NOMO-1 treated with DMSO at 0.1 percent for 48 hours (cell line): ENCODE measurements at regions not wholly inside any gene's neighbourhood (a gene's known extent, or its start where the extent isn't known, plus 50 kb on each side); places are given as distances from the start of the nearest gene placed in this dataset.
"Not testable (repeated sequence)": the region's sequence is repeated elsewhere in the genome, so short reads cannot be mapped to it uniquely, and the experiment has no call there.

Experiments used
- DNase-seq: peaks from one replicate; lab custom pipeline; 2025; ENCODE audit not compliant: unreplicated experiment; lab: John Stamatoyannopoulos, UW

DNA sequence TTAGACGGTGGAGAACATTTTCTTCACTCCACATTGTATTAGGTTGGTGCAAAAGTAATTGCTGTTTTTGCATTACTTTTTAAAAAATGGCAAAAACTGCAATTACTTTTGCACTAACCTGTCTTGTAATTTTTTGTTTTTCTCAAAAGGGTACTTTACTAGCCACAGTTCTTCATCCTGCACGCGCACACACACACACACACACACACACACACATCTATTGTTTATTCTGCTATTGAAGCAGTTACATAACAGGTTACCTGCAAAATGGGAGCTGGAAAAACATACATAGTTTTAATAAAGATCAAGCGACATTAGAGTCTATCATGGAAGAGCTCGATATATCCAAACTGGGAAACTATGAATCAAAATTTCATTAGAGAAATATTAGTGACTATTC lies 235.2 kb downstream of the SIM1 start:
- no peak for DNase-seq

DNA sequence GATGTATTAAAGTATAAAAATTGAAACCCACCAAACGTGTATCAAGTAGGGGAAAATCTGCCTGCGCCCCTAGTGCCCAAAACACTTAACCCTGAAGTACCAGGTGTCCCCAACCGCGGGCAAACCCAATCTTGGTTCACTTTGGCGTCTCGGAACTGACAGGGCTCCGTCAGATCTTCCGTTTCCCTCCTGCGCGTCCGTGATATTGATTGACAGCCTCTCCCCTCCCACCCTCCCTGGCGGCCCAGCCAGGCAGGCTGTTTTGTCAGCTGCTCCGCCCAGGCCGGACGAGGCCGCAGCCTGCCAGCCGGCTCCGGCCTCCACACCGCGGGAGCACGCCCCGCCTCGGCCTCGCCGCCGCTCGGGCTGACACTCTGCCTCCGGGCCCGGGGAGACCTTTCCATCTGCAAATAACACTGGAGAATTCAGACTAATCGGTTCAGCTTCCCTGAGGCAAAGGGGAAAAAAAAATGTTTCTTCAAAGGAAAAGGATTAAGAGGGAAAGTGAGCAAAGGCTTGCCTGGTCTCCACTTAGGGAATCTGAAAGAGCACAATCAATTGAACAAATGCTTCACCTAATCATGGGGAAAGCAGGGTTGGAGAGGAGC lies 234.9 kb upstream of the MCHR2 start:
- peak; percentile 71 for DNase-seq

DNA sequence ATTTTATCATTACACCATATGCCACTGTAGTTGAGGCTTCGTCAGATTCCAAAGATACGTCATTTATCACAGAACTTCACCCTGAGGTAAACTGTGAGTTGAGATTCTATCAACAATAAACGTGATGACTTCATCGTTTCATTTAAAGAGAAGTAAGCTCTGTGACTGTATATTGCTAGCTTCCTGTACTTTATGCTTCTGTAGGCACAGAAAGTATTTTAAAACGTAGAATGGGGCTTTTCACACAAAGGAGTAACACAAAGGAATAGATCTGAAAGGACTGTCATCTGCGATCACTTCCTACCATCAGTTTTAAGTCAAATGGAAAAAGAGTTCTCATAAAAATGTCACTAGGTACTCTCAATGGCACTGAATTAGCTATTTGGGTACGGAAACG lies 234.4 kb upstream of the MCHR2 start:
- DNase-seq = peak; percentile 38

DNA sequence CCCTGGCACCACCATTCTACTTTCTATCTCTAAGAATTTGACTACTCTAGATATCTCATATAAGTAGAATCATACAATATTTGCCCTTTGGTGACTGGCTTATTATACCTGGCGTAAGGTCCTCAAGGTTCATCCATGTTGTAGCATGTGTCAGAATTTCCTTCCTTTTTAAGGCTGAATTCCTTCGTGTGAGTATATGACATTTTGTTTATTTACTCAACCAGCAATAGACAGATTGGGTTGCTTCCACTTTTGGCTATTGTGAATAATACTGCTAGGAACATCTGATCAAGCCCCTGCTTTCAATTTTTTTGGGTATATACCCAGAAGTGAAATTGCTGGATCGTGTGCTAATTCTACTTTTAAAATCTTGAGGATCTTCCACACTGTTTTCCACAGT lies 232.8 kb upstream of the MCHR2 start:
- DNase-seq = no peak

DNA sequence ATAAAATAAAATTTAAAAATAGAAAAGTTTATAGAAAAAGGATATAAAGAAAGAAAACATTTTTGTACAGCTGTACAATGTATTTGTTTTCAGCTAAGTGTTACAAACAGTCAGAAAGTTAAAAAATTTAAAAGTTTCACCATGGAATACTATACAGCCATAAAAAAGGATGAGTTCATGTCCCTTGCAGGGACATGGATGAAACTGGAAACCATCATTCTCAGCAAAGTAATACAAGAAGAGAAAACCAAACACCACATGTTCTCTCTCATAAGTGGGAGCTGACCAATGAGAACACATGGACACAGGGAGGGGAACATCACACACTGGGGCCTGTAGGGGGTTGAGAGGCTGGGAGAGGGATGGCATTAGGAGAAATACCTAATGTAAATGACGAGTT lies 229.9 kb upstream of the MCHR2 start:
- DNase-seq = not testable (repeated sequence)

DNA sequence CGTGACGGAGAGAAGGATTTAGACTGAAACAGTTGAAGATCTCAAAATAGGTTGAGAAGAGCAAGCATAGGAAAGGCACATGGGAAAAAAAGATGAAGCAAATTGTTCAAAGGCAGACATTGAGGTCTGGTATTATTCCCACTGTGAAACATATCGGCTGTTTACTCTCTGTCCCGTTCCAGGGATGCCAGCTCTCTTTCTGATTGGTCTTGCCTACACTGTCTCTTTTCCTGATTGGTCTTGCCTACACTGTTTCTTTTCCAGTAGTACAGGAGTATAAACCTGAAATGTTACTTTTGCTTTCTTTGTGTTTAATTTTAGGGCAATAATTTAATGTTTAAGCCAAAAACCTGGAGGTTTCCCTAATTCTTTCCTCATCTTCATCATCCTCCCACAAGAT lies 226.5 kb upstream of the MCHR2 start:
- no peak for DNase-seq

DNA sequence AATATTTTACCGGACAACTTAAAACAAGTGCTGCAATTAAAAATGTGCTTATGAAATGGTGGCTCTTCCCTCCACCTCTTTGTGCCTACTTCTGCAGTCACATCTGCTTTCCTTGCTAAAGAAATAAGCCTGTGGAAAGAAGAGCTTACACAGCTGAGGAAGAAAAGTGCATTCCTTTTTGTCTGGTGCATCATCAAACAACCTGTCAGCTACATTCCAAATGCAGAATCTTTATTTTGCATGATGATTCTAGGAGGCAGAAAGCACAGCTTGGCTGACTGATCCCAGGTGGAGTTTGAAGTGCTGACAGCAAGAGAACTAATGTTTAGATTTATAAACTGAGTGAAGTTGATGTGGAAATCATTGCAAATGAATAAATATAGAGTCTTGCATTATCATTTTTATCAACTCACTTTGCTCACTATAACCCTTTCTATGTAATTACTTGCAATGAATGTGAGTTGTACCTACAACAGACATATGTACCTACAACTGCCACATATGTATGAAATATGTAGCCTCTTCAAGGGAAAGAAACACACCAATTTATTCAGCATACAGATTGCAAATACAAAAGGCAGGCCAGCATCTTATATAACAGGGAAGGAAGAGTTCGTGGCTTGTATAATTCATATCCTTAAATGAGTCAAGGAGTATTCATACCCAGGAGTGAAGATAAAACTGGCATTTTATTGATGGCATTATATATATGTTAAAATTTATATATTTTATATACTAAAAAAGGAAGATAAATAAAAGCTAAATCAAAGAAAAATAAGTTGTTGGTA lies 223.4 kb upstream of the MCHR2 start:
- no peak for DNase-seq

DNA sequence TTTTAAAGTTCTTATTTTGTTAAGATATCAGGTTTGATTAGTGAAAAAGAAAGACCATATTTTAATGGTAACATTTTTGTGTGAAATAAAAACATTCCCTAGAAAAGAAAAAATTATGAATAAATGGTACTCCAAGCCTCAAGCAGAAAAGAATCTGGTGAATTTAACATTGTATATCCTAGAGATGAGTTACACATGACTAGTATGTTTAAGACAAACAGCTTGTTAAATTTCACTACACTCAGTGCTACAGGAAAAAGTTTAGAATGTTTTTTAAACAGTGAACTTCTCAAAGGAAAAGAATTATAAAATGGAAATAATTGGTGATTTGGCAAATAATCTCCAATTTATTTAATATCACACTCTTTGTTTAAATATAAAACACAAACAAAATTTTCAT lies 222.7 kb upstream of the MCHR2 start:
- no peak for DNase-seq

DNA sequence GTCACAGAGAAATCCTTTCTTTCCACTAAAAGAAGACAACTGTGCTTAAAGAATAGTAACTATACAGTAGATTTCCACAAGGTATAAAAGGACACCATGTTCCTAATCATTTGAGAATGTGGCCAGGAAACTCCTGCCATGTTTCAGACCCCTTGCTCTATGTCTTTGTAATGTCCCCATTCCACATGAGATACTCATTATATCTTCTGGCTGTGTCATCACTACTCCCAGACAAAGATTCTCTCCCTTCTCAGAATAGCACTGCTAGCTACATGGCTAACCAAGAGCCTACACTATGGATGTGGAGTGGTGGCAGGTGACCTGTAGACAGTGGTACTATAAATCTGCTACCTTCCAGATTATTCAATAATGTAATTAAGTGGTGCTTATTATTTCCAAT lies 218.1 kb upstream of the MCHR2 start:
- no peak for DNase-seq

DNA sequence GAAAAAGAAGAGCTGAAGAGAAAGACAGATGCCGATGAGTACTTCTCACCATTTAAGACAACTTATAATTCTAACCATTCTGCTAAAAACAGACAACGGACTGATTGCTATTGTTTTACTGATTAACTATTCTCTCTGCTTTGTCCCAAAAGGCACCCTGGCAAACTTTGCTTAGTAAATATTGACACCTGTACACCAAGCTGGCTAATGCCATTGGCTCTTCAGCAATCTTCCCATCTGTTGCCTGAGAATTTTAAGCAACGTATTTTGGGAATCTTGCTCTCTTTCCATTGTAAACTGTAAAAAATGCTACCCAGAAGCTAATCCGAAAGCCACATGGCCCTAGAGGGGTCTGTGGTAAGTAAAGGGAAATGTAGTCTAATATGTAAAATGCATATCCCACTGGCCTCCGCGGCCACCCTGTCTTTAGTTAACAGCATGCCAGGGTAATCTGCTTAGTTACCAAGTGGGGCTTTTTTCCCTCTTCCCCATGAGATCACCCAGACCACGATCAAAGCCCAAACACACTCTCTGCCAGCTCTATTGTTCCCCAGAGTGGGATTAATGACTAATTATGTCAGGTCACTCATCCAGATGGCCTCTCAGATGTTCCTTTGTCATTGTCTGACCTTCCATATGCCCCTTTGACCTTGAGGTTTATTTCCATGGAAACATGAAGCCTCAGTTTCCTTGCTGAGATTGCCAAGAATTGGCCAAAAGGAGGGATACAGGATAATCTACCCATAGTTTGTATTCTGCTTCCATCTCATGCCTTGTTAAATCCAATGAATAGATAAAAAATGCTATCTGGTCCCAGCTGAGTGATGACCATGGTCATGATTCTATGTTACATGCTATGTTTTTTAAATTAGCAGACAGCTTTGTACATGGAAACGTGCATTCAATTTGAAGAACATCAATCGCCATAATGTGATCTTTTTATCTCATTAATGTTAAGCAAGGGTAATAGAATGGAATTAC lies 216.4 kb upstream of the MCHR2 start:
- DNase-seq = no peak

DNA sequence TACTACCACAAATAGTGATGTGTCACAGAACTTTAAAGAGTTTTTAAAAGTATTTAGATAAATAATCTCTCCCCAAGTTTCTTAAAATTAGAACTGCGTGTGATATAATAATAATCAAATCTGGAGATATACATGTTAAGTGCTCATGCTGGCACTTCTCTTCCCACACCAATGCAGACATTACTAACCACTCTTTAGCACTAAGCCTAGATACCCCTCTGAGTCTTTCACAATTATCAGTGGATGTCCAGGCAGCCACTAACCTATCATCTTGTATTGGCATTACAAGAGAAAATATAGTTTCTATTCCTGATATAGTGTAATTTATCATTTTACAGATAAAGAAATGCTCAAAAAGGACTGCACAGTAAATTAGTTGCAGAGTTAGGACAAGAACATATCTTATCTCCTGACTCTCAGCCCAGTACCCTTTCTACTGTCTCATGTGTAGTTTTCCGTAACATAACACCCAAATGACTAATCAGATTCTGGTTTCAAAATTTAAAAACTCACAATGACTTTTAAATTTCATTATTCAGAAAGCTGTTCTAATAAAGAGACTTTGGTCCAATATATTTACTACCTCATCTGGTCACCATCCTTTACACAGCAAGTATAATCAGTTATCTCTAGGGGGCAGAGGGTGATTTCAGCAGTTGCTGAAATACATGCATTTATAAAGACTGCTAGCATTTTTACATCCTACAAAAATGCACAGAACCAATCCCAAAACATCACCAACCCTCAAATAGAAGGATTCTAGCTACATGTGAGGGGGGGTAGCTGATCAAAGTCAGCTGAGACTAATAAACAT lies 215.5 kb upstream of the MCHR2 start:
- no peak for DNase-seq

DNA sequence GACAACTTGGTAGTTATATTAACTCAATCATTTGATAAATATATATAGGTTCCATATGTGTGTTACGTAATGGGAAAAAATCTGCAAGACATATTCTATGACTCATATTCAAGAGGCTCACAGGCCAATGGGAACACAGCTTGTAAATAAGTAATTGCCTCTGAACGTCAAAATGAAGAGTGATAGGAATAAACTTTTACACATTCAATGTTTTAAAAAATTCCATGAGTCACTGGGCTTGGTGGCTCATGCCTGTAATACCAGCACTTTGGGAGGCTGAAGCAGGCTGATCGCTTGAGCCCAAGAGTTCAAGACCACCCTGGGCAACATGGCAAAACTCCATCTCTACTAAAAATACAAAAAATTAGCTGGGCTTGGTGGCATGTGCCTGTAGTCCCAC lies 209.4 kb upstream of the MCHR2 start:
- peak; percentile 68 for DNase-seq

DNA sequence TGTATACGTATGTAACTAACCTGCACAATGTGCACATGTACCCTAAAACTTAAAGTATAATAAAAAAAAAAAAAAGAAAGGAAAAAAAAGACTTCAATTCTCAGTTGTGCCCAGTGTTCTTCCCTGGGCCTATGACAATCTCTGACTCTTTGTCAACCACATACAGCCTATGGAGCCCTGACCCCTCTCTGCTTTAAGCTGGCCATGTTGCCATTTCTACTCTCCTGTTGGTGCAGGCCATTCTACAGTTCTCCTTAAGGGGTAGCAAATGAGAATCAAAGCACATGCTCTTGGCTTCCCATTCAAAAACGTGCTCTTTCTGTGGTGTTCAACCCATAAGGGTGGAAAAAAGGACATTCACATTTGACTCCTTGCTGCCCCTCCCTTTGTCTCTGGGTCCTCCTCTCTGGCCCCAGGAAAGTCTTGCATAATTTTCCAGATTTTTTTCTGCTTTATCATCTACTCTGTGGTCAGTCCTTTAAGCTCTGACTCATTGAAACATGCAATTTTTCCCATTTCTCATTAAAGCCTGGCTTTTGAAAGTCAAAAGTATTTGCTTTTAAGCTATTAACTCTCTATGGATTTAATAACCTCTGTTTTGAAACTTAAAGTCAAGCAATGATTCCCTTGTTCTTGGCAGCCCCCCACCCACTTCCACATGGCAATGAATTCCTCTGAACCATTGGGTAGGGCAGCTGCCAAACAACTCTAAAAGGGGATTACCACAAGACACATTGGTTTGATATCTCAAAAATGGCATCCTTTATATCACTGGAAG lies 208.6 kb upstream of the MCHR2 start:
- peak; percentile 52 for DNase-seq

DNA sequence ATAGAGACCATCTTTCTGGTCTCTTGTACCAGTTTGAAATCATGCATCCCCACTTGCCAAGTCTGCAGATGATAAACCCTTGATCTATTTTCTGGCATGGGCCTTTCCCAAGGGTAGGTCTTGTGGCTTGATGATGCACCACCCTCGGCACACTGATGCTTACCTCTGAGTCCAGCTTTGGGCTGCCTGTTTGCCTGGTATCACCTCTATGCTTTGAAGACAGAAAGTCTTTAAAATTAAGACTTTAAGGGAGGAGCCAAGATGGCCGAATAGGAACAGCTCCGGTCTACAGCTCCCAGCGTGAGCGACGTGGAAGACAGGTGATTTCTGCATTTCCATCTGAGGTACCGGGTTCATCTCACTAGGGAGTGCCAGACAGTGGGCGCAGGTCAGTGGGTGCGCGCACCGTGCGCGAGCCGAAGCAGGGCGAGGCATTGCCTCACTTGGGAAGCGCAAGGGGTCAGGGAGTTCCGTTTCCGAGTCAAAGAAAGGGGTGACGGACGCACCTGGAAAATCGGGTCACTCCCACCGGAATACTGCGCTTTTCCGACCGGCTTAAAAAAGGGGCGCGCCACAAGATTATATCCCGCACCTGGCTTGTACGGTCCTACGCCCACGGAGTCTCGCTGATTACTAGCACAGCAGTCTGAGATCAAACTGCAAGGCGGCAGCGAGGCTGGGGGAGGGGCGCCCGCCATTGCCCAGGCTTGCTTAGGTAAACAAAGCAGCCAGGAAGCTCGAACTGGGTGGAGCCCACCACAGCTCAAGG lies 202.4 kb upstream of the MCHR2 start:
- DNase-seq = not testable (repeated sequence)

DNA sequence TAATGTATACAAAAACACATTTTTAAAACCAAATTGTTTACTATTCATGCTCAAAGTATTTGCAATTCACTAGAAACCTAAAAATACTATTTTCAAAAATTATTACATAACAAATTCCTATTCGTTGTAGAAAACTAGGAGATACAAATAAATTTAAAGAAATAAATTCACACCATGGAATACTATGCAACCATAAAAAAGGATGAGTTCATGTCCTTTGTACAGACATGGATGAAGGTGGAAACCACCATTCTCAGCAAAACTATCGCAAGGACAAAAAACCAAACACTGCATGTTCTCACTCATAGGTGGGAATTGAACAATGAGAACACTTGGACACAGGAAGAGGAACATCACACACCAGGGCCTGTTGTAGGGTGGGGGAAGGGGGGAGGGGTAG lies 201.2 kb upstream of the MCHR2 start:
- DNase-seq = not testable (repeated sequence)

DNA sequence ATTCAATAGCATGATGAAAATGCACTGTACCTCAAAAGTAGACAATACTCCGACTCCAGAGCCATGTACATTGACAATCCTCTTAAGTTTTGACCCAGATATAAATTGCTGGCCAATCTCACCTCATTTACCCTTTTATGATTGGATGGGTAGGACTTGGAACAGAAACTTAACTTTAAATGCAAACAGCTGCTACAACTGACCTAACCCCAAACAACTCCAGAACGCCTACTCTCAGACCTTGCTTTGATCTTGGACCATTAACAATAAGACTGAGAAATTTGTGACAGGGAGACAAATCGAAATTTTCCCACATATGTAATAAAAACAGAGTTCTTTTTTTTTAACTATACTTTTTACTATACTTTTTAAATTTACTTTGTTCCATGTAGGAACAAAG lies 200.5 kb upstream of the MCHR2 start:
- DNase-seq = no peak

DNA sequence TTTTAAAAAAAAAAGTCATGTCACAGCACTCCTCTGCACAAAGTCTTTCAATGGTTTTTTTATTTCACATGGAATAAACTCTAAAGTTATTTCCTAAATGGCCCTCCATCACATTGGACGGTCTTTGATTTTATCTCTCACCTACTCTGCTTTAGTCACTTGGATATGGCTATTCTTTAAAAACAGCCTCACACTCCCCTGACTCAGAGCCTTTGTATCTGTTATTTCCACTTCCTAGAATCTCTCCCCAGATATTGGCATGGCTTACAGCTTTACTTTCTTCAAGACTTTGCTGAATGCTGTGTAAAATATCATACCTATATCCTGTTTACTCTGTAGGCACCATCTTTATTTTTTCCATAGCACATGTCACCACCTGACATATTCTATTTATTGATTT lies 194.7 kb upstream of the MCHR2 start:
- no peak for DNase-seq

DNA sequence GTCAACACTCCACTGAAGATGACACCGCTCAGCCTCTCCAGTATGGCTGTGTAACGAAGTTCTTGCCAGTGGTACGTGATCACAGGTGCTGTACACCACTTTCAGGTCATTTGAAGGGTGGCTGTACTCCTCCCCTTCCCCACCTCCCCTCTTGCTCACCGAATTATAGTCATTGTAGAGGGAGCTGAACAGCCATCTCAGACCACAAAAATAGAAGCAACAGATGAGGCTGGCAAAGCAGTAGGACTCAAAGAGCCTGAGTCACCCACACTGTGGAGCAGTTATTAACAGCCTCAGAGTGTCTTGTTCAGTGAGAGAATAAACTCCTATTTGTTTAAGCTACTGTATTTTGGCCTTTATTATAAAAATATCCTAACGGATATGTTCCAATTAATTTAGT lies 192.5 kb upstream of the MCHR2 start:
- DNase-seq = no peak

DNA sequence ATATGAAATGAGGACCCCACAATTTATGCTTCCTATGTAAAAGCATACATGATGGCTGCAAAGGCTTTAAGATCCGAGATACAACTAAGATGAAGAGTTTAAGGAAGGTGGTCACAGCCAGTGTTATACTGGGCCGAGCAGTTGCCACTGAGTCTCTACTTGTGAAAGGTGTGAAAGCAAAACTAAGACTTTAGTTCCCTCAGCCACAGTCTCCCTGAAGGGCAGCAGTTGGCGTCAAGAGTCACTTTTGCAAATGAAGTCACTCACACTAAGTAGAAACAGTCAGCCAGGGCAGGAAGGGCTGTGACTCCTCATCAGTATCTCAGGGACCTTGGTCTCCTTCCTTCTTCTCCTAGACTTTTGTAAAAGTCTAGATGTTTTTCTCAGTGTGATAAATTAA lies 191.6 kb upstream of the MCHR2 start:
- no peak for DNase-seq
